Right forelimb (tissue), 1 donor: ENCODE measurements at regions not wholly inside any gene's neighbourhood (a gene's known extent, or its start where the extent isn't known, plus 50 kb on each side); places are given as distances from the start of the nearest gene placed in this dataset.
"Not testable (repeated sequence)": the region's sequence is repeated elsewhere in the genome, so short reads cannot be mapped to it uniquely, and the experiment has no call there.

Experiments
- DNase-seq: peaks from one replicate; pipeline ENCODE4 v3.0.0-alpha.2; 2018

DNA sequence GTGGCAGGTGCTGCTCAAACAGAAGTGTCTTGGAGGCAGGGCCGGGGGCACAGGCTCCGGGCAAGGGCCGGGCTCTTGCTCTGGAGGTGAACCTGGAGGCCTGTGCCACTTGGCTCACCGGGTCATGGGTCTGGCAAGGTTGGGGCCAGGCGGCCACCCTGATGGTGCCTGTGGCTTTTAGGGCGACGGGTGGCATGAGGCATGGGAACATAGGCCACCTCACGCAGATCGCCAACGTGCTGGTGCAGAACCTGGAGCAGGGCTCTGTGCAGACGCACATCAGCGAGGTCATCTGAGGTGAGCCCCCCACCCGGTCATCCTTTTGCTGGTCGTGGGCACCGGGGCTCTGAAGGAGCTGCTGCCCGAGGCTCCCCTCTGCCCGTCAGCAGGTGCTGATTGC, 202.7 kb downstream of the LIPI start:
- not testable (repeated sequence) for DNase-seq

DNA sequence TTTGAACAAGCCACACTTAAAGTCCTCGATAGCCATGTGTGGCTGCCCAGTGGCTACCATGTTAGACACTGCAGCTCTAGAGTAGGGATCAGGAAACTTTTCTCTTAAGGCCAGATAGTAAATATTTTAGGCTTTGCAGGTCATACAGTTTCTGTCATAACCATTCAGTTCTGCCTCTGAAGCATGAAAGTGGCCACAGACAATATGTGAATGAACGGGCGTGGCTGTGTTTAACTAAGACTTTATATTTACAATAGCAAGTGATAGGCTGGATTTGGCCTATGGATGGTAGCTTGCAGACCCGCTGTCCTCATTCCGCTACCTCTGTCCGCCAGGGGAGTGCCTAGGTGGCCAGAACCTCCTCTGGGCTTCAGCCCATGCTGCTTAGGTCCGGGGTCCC, 204.6 kb downstream of the LIPI start:
- not testable (repeated sequence) for DNase-seq

DNA sequence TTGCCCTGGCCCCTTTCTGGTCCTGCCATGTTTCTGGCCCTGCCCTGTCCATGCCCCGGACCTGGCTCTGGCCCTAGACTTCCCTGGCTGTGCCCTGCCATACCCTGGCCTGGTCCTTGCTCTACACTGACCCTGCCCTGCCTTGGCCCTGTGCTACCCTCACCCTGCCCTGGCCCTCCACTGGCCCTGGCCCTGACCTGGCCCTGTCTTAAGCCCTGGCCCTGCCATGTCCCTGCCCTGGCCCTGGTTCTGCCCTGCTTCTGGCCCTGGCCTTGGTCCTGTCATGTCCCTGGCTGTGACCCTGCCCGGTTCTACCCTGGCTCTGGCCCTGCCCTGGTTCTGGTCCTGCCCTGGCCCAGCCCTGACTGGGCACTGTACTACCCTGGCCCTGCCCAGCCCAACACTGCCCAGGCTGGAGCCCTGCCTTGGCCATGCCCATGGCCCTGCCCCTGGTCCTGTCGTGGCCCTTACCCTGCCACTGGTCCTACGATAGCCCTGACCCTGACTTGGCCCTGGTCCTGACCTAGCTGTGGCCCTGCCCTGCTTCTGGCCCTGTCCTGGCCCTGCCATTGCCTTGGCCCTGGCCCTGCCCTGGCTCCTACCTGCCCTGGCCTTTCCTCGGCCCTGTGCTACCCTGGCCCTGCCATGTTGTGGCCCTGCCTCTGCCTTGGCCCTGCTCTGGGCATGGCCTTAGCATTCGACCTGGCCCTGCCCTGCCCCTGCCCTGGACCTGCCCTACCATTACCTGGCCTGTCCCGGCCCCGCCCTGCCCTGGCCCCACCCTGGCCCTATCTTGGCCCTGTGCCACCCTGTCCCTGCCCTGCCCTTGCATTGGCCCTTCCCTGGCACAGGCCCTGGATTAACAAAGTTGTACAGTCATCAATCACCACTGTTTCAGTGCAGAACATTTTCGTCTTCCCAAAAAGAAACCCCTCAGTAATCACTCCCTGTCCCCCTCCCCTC, 223.5 kb downstream of the LIPI start:
- DNase-seq = not testable (repeated sequence)

DNA sequence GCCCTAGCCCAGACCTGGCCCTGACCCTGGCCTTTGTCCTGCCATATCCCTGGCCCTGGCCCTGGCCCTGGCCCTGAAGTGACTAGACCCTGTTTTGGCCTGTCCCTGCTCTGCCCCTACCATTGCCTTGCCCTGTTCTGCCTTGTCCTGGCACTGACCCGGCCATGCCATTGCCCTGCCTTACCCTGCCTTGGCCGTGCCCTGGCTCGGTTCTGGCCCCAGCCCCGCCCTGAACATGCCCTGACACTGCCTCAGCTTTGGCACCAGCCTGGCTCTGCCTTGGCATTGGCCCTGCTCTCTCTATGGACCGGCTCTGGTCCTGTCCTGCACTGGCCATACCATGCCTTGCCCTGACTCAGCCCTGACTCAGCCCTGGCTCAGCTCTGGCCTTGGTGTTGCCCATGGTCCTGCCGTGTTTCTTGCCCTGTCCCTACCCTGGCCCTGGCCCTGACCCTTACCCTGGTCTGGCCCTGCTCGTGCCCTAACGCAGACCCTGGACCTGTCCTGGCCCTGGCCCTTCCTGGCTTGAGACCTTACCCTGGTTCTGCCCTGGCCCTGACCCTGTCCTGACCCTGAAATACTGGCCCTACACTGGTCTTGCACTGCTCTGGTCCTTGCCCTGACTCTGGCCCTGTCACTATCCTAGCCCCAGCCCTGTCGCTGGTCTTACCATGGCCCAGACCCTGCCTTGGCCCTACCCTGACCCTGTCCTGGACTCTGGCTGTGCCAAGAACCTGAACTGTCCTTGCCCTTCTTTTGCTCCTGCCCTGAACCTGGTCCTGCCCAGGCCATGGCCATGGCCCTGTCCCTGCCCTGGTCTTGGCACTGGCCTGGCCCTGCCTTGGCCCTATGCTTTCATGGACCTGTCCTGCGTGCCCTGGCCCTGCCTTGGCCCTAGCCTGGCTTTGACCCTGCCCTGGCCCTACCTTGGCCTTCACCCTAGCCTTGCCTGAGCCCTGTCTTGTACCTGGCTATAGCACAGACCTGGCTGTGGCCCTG, 224.6 kb downstream of the LIPI start:
- not testable (repeated sequence) for DNase-seq

DNA sequence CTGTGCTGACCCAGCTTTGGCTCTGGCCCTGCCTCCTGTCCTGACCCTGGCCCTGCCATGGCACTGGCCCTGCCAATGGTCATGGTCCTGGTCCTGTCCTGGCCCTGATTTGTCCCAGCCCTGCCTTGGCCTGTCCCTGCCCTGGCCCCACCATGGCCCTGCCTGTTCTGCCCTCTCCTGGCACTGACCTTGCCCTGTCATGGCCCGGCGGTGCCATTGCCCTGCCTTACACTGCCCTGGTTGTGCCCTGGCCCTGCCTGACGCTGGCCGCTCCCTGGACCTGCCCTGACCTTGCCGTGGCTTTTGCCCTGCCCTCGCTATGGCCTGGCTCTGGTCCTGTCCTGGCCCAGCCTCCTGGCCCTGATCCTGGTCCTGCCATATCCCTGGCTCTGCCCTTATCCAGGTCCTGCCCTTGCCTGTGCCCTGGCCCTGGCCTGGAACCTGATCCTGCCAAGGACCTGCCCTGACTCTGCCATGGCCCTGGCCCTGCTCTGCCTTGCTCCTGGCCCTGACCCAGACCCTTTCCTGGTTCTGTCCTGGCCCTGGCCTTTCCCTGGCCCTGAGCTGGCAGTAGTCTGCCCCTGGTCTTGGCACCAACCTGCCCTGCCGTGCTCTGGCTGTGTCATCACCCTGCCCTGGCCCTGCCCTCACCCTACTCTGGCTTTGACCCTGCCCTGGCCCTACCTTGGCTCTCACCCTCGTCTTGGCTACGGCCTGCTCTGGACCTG, 225.5 kb downstream of the LIPI start:
- not testable (repeated sequence) for DNase-seq

DNA sequence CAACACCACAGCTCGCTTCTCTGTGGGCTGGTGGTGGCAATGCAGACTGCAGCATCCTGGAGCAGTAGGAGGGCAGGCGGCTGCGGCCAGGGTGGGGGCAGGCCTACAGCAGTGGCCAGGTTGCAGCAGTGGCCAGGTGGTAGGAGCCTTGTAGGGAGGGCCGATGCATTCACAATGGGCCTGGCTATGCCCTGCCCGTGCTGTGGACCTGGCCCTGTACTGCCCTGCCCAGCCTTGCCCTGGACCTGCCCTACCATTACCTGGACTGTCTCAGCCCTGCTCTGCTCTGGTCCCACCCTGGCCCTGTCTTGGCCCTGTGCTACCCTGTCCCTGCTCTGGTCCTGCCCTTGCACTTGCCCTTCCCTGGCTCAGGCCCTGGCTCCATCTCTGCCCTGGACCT, 226.0 kb downstream of the LIPI start:
- not testable (repeated sequence) for DNase-seq

DNA sequence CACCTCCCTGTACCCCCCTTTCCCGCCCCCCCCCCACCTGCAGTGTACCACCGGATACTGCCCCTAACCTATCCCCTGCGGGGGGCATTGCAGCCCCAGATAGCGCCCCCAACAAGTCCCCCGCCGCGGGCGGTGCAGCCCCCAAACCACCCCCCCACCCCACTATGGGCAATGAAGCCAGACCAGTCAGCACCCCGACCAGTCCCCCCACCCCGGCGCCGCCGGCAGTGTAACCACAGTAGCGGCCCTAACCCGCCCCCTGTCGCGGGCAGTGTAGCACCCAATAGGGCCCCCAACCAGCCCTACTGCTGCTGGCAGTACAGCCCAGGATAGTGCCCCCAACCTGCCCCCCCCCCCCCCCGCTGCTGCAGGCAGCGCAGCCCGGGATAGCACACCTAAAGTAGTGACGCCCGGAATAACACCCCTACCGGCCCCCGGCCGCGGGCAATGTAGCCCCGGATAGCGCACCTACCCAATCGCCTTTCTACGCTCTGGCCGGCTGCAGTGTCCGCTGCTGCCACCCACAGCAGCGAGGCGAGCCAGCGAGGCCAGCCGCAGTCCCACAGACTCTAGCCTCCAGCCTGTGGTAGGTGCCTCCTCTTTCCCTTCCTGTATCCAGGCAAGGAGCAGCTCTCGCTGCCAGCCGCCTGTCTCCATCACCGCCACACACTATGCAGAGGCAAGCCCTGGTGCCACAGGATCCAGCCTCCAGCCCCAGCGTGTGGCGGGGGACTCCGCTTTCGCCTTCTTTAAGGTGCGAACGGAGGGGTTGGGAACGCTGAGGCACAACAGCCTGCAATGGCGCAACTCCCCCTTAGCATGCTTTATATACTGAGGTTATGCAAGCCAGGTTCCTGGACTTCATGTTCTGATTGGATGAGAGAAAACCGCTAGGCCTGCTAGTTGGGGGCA, 229.3 kb downstream of the LIPI start:
- not testable (repeated sequence) for DNase-seq

DNA sequence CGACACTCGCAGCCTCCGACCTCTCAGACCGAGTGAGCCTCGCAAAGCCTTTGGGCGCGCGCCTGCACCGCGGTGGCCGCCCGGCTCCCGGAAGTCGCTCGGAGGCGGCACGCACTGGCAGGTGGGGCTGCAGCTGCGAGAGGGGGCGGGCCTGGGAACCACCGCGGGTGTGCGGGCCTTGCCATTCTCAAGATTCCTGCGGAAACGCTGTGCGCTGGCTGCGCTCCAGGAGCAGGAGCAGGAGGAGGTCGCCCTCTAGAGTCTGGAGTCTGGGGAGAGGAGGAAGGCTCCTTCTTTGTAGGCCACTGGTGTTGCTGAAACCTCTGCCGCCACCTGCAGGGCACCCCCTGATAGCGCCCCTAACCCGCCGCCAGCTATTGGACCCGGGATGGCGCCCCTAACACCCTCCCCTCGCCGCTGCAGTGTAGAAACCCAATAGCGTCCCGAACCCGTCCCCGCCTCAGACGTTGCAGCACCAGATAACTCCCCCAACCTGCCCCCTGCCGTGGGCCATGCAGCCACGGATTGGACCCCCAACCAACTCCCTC, 230.6 kb downstream of the LIPI start:
- DNase-seq = not testable (repeated sequence)

DNA sequence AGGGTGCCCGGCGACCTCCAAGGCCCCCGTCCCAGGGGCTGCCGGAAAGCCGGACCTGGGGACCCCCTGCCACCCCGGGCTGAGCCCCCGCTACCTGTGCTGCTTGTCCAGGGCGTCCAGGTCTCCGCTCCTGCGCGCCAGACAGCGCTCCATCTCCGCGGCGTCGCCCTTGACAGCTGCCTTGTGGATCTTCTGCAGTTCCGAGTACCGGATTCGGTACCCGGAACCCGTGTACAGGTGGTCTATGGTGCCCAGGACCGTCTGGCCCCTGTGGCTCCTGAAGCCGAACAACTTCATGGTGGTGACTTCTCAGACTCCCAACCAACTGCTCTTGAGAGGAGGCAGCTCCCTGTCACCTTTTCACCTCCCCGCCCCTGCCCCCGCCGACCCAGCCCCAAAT, 231.1 kb downstream of the LIPI start:
- DNase-seq = not testable (repeated sequence)

DNA sequence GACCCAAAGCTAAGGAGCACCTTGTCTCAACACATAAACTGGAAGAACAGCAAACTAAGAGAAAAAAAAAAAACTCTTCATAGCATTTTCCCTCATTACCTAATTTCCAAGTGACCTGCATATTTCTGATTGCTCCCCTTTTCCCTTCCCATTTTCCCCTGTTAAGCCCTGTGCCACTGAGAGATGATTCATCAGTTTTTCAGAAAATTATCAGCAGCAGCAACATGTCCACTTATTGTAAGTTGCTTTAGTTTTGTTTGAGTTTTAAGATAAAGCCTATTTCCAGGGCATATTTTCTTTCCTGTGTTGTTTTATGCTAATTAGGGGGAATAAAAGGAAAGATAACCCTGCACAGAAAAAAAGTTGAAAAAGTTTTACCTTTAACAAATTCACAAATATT, 236.2 kb downstream of the LIPI start:
- not testable (repeated sequence) for DNase-seq

DNA sequence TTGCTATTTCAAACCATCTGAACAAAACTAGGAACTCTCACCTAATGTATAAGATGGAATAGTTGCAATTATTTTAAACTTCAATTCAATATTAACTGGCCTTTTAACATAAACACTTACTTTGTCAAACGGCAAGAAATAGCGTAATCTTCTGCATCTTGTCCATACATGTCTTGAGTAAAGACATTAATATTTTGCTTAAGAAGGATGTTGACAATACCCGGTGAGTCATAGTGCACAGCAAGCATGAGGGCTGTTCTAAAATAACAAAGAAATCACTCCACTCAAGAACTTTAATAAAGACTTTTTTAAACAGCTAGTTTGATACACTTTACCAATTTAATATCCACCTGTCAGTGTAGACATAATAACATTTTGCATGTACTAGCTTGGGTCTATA, 240.9 kb downstream of the LIPI start:
- DNase-seq = not testable (repeated sequence)

DNA sequence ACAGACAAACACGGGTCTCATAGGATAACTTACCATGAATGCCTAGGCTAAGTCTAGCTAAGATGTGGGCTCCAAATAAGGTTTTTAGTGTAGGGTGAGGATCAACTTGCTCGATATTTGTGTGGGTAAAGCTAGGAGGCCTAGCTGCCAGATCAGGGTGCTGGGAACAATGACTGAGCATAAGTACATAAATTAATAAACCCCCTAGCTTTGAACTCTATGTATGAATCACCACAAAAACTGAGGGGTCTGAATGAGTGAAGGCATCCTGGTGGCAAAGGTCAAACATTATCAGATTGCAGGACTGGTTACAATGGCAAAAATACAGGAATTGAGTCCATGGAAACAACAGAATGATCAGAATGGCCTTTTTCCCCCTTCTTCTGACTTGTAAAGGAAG, 241.8 kb downstream of the LIPI start:
- not testable (repeated sequence) for DNase-seq

DNA sequence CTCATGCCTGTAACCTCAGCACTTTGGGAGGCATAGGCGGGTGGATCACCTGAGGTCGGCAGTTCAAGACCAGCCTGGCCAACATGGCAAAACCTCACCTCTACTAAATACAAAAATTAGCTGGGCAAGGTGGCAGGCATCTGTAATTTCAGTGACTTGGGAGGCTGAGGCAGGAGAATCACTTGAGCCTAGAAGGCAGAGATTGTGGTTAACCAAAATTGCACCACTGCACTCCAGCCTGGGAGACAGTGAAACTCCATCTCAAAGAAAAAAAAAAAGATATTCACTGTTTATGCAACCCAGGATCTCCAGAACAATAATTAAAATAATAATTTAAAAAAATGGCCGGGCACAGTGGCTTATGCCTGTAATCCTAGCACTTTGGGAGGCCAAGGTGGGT, 247.5 kb downstream of the LIPI start:
- DNase-seq = not testable (repeated sequence)

DNA sequence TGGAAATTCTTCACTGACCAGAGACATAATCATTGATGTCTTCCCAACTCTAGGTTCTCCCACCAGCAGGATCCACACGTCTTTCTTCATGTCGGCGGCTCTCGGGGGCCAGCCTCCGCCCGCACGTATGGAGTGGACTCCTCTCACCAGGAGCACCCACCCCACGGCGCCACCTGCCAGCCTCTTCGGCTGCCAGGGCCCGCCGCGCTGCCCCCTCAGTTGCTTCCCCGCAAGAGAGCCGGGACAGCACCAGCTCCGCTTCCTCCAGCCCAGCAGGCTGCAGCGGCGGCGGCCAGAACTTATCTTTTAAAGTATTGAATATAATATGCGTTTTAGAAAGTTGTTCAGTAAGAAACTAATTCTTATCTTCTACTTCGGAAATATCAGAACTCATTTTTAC, 273.5 kb downstream of the LIPI start:
- no peak for DNase-seq

DNA sequence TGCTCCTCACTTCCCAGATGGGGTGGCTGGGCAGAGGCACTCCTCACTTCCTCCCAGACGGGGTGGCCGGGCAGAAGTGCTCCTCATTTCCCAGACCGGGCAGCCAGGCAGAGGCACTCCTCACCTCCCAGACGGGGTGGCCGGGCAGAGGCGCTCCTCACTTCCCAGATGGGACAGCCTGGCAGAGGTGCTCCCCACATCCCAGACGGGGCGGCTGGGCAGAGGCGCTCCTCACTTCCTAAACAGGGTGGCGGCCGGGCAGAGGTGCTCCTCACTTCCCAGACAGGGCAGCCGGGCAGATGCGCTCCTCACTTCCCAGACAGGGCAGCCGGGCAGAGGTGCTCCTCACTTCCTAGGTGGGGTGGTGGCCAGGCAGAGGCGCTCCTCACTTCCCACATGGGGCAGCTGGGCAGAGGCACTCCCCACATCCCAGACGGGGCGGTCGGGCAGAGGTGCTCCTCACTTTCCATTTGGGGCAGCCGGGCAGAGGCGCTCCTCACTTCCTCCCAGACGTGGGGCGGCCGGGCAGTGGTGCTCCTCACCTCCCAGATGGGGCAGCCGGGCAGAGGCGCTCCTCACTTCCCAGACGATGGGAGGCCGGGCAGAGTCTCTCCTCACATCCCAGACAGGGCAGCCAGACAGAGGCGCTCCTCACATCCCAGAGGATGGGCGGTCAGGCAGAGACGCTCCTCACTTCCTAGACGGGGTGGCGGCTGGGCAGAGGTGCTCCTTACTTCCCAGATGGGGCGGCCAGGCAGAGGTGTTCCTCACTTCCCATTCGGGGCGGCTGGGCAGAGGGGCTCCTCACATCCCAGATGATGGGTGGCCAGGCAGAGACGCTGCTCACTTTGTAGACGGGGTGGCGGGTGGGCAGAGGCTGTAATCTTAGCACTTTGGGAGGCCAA, 274.5 kb downstream of the LIPI start:
- not testable (repeated sequence) for DNase-seq

DNA sequence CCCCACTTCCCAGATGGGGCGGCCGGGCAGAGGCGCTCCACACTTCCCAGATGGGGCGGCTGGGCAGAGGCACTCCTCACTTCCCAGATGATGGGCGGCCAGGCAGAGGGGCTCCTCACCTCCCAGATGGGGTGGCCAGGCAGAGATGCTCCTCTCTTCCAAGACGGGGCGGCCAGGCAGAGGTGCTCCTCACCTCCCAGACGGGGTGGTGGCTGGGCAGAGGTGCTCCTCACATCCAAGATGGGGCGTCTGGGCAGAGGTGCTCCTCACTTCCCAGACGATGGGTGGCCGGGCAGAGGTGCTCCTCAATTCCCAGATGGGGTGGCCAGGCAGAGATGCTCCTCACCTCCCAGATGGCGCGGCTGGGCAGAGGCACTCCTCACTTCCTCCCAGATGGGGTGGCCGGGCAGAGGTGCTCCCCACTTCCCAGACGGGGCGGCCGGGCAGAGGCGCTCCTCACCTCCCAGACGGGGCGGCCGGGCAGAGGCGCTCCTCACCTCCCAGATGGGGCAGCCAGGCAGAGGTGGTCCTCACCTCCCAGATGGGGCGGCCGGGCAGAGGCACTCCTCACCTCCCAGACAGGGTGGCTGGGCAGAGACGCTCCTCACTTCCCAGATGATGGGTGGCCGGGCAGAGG, 275.2 kb downstream of the LIPI start:
- DNase-seq = not testable (repeated sequence)

DNA sequence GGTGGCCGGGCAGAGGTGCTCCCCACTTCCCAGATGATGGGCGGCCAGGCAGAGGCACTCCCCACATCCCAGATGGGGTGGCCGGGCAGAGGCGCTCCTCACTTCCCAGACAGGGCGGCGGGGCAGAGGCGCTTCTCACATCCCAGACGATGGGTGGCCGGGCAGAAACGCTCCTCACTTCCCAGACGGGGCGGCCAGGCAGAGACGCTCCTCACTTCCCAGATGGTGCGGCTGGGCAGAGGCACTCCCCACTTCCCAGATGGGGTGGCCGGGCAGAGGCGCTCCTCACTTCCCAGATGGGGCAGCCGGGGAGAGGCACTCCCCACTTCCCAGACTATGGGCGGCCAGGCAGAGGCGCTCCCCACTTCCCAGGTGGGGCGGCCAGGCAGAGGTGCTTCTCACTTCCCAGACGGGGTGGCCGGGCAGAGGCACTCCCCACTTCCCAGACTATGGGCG, 275.8 kb downstream of the LIPI start:
- DNase-seq = not testable (repeated sequence)

DNA sequence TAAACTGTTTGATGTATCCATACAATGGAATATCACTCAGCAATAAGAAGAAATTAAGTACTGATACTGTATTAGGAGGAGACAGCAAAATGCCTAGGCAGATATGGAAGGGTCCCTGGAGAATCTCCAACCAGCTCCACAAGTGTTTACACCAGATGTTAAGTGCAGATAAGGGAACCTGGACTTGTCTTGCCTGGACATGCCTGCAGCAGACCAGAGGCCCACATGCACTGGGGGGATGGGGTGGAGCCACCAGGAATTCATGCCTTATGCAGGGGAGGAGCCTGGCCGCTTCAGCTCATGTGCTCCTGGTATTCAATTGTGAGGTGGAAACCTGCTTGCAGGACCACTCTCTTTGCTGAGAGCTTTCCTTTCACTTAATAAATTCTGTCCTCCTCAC, 287.6 kb downstream of the LIPI start:
- DNase-seq = not testable (repeated sequence)

DNA sequence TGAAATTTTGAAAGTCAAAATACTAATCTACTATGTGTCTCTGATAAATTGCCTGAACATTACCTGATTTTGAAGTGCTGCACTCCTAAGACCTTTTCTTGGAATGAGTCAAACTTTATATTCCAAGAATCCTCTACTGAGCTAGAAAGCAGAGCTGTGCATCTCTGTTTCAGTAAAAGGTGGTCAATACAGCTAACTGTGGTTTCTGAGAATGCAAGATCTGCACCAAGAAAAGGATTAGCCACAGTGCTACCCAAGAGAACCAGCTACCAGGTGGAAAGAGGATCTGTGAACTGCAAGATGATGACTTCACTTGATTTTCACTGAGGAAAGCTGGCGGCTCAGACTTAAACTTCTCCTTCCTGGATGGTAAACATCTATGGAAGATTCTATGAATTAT, 289.3 kb downstream of the LIPI start:
- not testable (repeated sequence) for DNase-seq
